NT2/D1 (cell line): ENCODE measurements at regions not wholly inside any gene's neighbourhood (a gene's known extent, or its start where the extent isn't known, plus 50 kb on each side); places are given as distances from the start of the nearest gene placed in this dataset.

ENCODE experiments used
- SUZ12 ChIP-seq: IDR thresholded peaks from 2 replicates; pipeline ENCODE4 v1.6.1; 2011; ENCODE audit not compliant: insufficient read length, insufficient read depth; ENCODE audit errors: extremely low read depth
- ZNF274 ChIP-seq: IDR thresholded peaks from 2 replicates; pipeline ENCODE4 v1.6.1; 2011; ENCODE audit warnings: mild to moderate bottlenecking, low read depth, low read length

- TF ChIP-seq ZNF274, result no peak
- no peak for TF ChIP-seq SUZ12
Observed at GRCh38 chr1:34538481-34538880, 216.4 kb upstream of the GJB5 start.
